PC-3 (cell line): ENCODE measurements at regions not wholly inside any gene's neighbourhood (a gene's known extent, or its start where the extent isn't known, plus 50 kb on each side); places are given as distances from the start of the nearest gene placed in this dataset.

ENCODE experiments used
- ATAC-seq: fragments of 200-7000 bp; cut with Tn5 transposase; 2 replicates; pipeline ENCODE4 v1.9.1; 2020; ENCODE audit warnings: mild to moderate bottlenecking, moderate library complexity
- BruUV-seq: library from RNA; stranded (reverse); fragments of 400-500 nt; replicated peaks from 2 replicates; lab custom pipeline; 2021; lab: Mats Ljungman, UMichigan
- CTCF ChIA-PET: fragments of 300-600 bp; sonication (Branson Sonifier 250); formaldehyde crosslinking; loops from one replicate; lab custom pipeline; 2022; ENCODE audit warnings: antibody characterized with exemption; lab: Charles Lee
- POLR2A ChIA-PET: fragments of 300-600 bp; sonication (Branson Sonifier 250); formaldehyde crosslinking; loops from one replicate; lab custom pipeline; 2022; ENCODE audit warnings: antibody characterized with exemption; ENCODE audit not compliant: unreplicated experiment; lab: Charles Lee
- DNase-seq: peaks from one replicate; pipeline ENCODE4 v3.0.0-alpha.2; 2015
- H2AFZ ChIP-seq: fragments of 300-600 bp; sonication (generic); 2 replicates; pipeline ENCODE4 v1.6.0; 2016; ENCODE audit warnings: antibody characterized with exemption, low read length
- H3F3A ChIP-seq: fragments of 300-600 bp; sonication (generic); one replicate; pipeline ENCODE4 v1.6.0; 2017; ENCODE audit warnings: antibody characterized with exemption, low read length, control low read depth, mild to moderate bottlenecking; ENCODE audit not compliant: unreplicated experiment
- H3K27ac ChIP-seq: fragments of 300-600 bp; sonication (generic); 2 replicates; pipeline ENCODE4 v1.5.1; 2016; ENCODE audit warnings: mild to moderate bottlenecking, low read length
- H3K27me3 ChIP-seq: fragments of 300-600 bp; sonication (generic); 2 replicates; pipeline ENCODE4 v1.6.1; 2016; ENCODE audit warnings: low read length, mixed read lengths
- H3K36me3 ChIP-seq: fragments of 300-600 bp; sonication (generic); 2 replicates; pipeline ENCODE4 v1.6.1; 2016; ENCODE audit warnings: low read depth, mixed run types, low read length, mixed read lengths
- H3K4me1 ChIP-seq: fragments of 300-600 bp; sonication (generic); 2 replicates; pipeline ENCODE4 v1.5.1; 2016; ENCODE audit warnings: low read length; ENCODE audit not compliant: insufficient read depth
- H3K4me2 ChIP-seq: fragments of 300-600 bp; sonication (generic); 2 replicates; pipeline ENCODE4 v1.6.0; 2016; ENCODE audit warnings: low read length
- H3K4me3 ChIP-seq: fragments of 300-600 bp; sonication (generic); 2 replicates; pipeline ENCODE4 v1.5.1; 2016; ENCODE audit warnings: mild to moderate bottlenecking, low read length, mixed read lengths
- H3K79me2 ChIP-seq: fragments of 300-600 bp; sonication (generic); 2 replicates; pipeline ENCODE4 v1.6.1; 2017; ENCODE audit warnings: low read length, mixed read lengths
- H3K9ac ChIP-seq: fragments of 300-600 bp; sonication (generic); 2 replicates; pipeline ENCODE4 v1.6.0; 2016; ENCODE audit warnings: mild to moderate bottlenecking, low read length
- H3K9me2 ChIP-seq: fragments of 300-600 bp; sonication (generic); replicated peaks from 2 replicates; pipeline ENCODE4 v1.6.1; 2016; ENCODE audit warnings: mixed run types, low read length, mixed read lengths
- H3K9me3 ChIP-seq: fragments of 300-600 bp; sonication (generic); 2 replicates; pipeline ENCODE4 v1.6.1; 2016; ENCODE audit warnings: low read length, mixed read lengths
- H4K20me1 ChIP-seq: fragments of 300-600 bp; sonication (generic); 2 replicates; pipeline ENCODE4 v1.6.1; 2016; ENCODE audit warnings: low read length, mixed read lengths
- EZH2 ChIP-seq: fragments of 300-600 bp; sonication (generic); IDR thresholded peaks from one replicate; pipeline ENCODE4 v1.6.1; 2017; ENCODE audit warnings: antibody characterized with exemption, mild to moderate bottlenecking, low read length; ENCODE audit not compliant: unreplicated experiment
- EZH2phosphoT487 ChIP-seq: fragments of 300-600 bp; sonication (generic); IDR thresholded peaks from 2 replicates; pipeline ENCODE4 v1.6.1; 2018; ENCODE audit warnings: mild to moderate bottlenecking, antibody characterized with exemption, low read length, borderline replicate concordance
- intact Hi-C: fragments of 100-400 bp; cut with micrococcal nuclease; formaldehyde crosslinking; loops from 2 replicates; pipeline ENCODE4 v1.9.0; 2023
- TF ChIP-seq, protein P1 (sequence below): fragments of 300-600 bp; sonication (generic); conservative IDR thresholded peaks from 2 replicates; pipeline ENCODE4 v1.5.1; 2017; ENCODE audit warnings: antibody characterized with exemption, low read depth, mild to moderate bottlenecking, low read length

DNA sequence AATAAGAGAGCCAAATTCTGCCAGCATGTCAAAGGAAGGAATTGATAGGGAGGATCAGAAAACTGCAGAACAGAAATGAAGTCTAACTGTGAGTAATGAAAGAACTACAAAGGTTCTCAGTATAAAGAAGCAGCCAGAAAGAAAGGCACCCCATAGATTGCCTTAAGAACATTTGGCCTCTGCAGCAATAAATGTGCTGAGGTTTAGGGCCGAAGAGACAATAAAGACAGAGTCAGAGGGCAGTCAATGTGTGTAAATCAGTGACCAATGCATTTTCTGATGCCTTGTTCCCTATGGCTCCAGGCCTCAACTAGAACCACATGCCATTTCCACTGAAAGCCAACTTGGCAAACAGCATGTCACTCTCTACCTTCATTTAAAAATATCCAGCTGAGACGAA, 281.0 kb downstream of the HINT1 start:
- Histone ChIP-seq H4K20me1 (no peaks in the 10 kb centered on the region), H3K9me2 (no peaks in the 10 kb centered on the region), H2AFZ (no peak overlapping the region), H3F3A (no peaks in the 10 kb centered on the region), H3K9me3 (no peaks in the 10 kb centered on the region), H3K4me2 (no peak overlapping the region), H3K4me1 (no peaks in the 10 kb centered on the region), H3K9ac (no peak overlapping the region), H3K36me3 (no peaks in the 10 kb centered on the region), H3K27ac (no peak overlapping the region), H3K27me3 (no peaks in the 10 kb centered on the region), H3K4me3 (no peak overlapping the region), H3K79me2 (no peaks in the 10 kb centered on the region)
- ChIA-PET POLR2A (no interaction called here), CTCF (no interaction called here)
- TF ChIP-seq EZH2 (no peak), EZH2phosphoT487 (no peak)
- TF ChIP-seq, protein P1, sequence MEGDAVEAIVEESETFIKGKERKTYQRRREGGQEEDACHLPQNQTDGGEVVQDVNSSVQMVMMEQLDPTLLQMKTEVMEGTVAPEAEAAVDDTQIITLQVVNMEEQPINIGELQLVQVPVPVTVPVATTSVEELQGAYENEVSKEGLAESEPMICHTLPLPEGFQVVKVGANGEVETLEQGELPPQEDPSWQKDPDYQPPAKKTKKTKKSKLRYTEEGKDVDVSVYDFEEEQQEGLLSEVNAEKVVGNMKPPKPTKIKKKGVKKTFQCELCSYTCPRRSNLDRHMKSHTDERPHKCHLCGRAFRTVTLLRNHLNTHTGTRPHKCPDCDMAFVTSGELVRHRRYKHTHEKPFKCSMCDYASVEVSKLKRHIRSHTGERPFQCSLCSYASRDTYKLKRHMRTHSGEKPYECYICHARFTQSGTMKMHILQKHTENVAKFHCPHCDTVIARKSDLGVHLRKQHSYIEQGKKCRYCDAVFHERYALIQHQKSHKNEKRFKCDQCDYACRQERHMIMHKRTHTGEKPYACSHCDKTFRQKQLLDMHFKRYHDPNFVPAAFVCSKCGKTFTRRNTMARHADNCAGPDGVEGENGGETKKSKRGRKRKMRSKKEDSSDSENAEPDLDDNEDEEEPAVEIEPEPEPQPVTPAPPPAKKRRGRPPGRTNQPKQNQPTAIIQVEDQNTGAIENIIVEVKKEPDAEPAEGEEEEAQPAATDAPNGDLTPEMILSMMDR: no peak
- no TSS peak for BruUV-seq
- ATAC-seq (no peak), DNase-seq (no peak)
- intact Hi-C loops: no loop called here

GRCh38 chr5:130875656-130876055, 289.4 kb downstream of the HINT1 start:
- intact Hi-C loops: no loop called here
- ATAC-seq (no peak), DNase-seq (no peak)
- Histone ChIP-seq H2AFZ (no peak overlapping the region), H3K27me3 (no peaks in the 10 kb centered on the region), H3K4me3 (no peak overlapping the region), H3K79me2 (no peaks in the 10 kb centered on the region), H3K4me1 (no peaks in the 10 kb centered on the region), H3K36me3 (no peaks in the 10 kb centered on the region), H3K4me2 (no peak overlapping the region), H4K20me1 (no peaks in the 10 kb centered on the region), H3K27ac (no peak overlapping the region), H3K9ac (no peak overlapping the region), H3K9me2 (no peaks in the 10 kb centered on the region), H3K9me3 (no peaks in the 10 kb centered on the region), H3F3A (no peaks in the 10 kb centered on the region)
- TF ChIP-seq, protein P1: no peak
- TF ChIP-seq EZH2 (no peak), EZH2phosphoT487 (no peak)
- no TSS peak for BruUV-seq
- POLR2A ChIA-PET: no interaction called here
- CTCF ChIA-PET: interaction anchor here (0.6 kb wide), 1 partner anchor 13 kb away, joined by 3 read pairs; no protein-coding TSS in a partner anchor

- no peak overlapping the region for H3K4me3 ChIP-seq
- intact Hi-C loops: no loop called here
- no peak for ATAC-seq
- H2AFZ ChIP-seq: no peak overlapping the region
- H3F3A ChIP-seq: no peaks in the 10 kb centered on the region
- no peak for DNase-seq
- H3K36me3 ChIP-seq: no peaks in the 10 kb centered on the region
- H3K9ac ChIP-seq: no peak overlapping the region
- ChIA-PET CTCF (interaction anchor here (0.6 kb wide), 1 partner anchor 12 kb away, joined by 3 read pairs; no protein-coding TSS in a partner anchor), POLR2A (no interaction called here)
- H3K79me2 ChIP-seq: no peaks in the 10 kb centered on the region
- no TSS peak for BruUV-seq
- H3K9me2 ChIP-seq: no peaks in the 10 kb centered on the region
- TF ChIP-seq, protein P1: no peak
- TF ChIP-seq EZH2 (no peak), EZH2phosphoT487 (no peak)
- H3K4me2 ChIP-seq: no peak overlapping the region
- no peaks in the 10 kb centered on the region for H3K27me3 ChIP-seq
- H4K20me1 ChIP-seq: no peaks in the 10 kb centered on the region
- no peaks in the 10 kb centered on the region for H3K4me1 ChIP-seq
- H3K27ac ChIP-seq: no peak overlapping the region
- H3K9me3 ChIP-seq: no peaks in the 10 kb centered on the region
Observed at GRCh38 chr5:130874861-130875417, 290.1 kb downstream of the HINT1 start.
